ENCODE measurements at regions not wholly inside any gene's neighbourhood (a gene's known extent, or its start where the extent isn't known, plus 50 kb on each side); places are given as distances from the start of the nearest gene placed in this dataset.

GRCh38 chr12:91572869-91573268, 390.3 kb upstream of the DCN start:
- no peak for DNase-seq (ENCODE audit: extremely low read depth in 1 of 11, low read depth in 9 of 11, low spot score in 4 of 11)

GRCh38 chr12:91567100-91567485, 384.5 kb upstream of the DCN start:
- DNase-seq (ENCODE audit: extremely low read depth in 1 of 11, low read depth in 9 of 11, low spot score in 4 of 11), result no peak

GRCh38 chr12:91566328-91567099, 383.9 kb upstream of the DCN start:
- no peak for DNase-seq (ENCODE audit: extremely low read depth in 1 of 11, low read depth in 9 of 11, low spot score in 4 of 11)

GRCh38 chr12:91565846-91566245, 383.2 kb upstream of the DCN start:
- DNase-seq (ENCODE audit: extremely low read depth in 1 of 11, low read depth in 9 of 11, low spot score in 4 of 11), result no peak

- no peak for DNase-seq (ENCODE audit: extremely low read depth in 1 of 11, low read depth in 9 of 11, low spot score in 4 of 11)
Measured at GRCh38 chr12:91565246-91565645, 382.6 kb upstream of the DCN start.

- DNase-seq (ENCODE audit: extremely low read depth in 1 of 11, low read depth in 9 of 11, low spot score in 4 of 11), result no peak
Measured at GRCh38 chr12:91563011-91563765, 380.6 kb upstream of the DCN start.

- DNase-seq (ENCODE audit: extremely low read depth in 1 of 11, low read depth in 9 of 11, low spot score in 4 of 11), result no peak
Measured at GRCh38 chr12:91562476-91562875, 379.9 kb upstream of the DCN start.

- DNase-seq (ENCODE audit: extremely low read depth in 1 of 11, low read depth in 9 of 11, low spot score in 4 of 11), result no peak
Measured at GRCh38 chr12:91561958-91562325, 379.3 kb upstream of the DCN start.

- DNase-seq (ENCODE audit: extremely low read depth in 1 of 11, low read depth in 9 of 11, low spot score in 4 of 11), result no peak
Measured at GRCh38 chr12:91561301-91561957, 378.8 kb upstream of the DCN start.

GRCh38 chr12:91556909-91557308, 374.3 kb upstream of the DCN start:
- no peak for DNase-seq (ENCODE audit: extremely low read depth in 1 of 11, low read depth in 9 of 11, low spot score in 4 of 11)

GRCh38 chr12:91555436-91556415, 373.1 kb upstream of the DCN start:
- DNase-seq (ENCODE audit: extremely low read depth in 1 of 11, low read depth in 9 of 11, low spot score in 4 of 11), result no peak

GRCh38 chr12:91551927-91552326, 369.3 kb upstream of the DCN start:
- no peak for DNase-seq (ENCODE audit: extremely low read depth in 1 of 11, low read depth in 9 of 11, low spot score in 4 of 11)

- DNase-seq (ENCODE audit: extremely low read depth in 1 of 11, low read depth in 9 of 11, low spot score in 4 of 11), result no peak
Measured at GRCh38 chr12:91551242-91551641, 368.6 kb upstream of the DCN start.

- no peak for DNase-seq (ENCODE audit: extremely low read depth in 1 of 11, low read depth in 9 of 11, low spot score in 4 of 11)
Measured at GRCh38 chr12:91542666-91543065, 360.0 kb upstream of the DCN start.

- no peak for DNase-seq (ENCODE audit: extremely low read depth in 1 of 11, low read depth in 9 of 11, low spot score in 4 of 11)
Measured at GRCh38 chr12:91542067-91542466, 359.4 kb upstream of the DCN start.

- DNase-seq (ENCODE audit: extremely low read depth in 1 of 11, low read depth in 9 of 11, low spot score in 4 of 11), result no peak
Measured at GRCh38 chr12:91538418-91538817, 355.8 kb upstream of the DCN start.

- DNase-seq (ENCODE audit: extremely low read depth in 1 of 11, low read depth in 9 of 11, low spot score in 4 of 11), result no peak
Measured at GRCh38 chr12:91533366-91533765, 350.7 kb upstream of the DCN start.

GRCh38 chr12:91529829-91530228, 347.2 kb upstream of the DCN start:
- DNase-seq (ENCODE audit: extremely low read depth in 1 of 11, low read depth in 9 of 11, low spot score in 4 of 11), result no peak

GRCh38 chr12:91523831-91524230, 341.2 kb upstream of the DCN start:
- DNase-seq (ENCODE audit: extremely low read depth in 1 of 11, low read depth in 9 of 11, low spot score in 4 of 11), result no peak

Data from renal cortex interstitium (tissue), 11 donors.